ENCODE measurements at regions not wholly inside any gene's neighbourhood (a gene's known extent, or its start where the extent isn't known, plus 50 kb on each side); places are given as distances from the start of the nearest gene placed in this dataset.

DNA sequence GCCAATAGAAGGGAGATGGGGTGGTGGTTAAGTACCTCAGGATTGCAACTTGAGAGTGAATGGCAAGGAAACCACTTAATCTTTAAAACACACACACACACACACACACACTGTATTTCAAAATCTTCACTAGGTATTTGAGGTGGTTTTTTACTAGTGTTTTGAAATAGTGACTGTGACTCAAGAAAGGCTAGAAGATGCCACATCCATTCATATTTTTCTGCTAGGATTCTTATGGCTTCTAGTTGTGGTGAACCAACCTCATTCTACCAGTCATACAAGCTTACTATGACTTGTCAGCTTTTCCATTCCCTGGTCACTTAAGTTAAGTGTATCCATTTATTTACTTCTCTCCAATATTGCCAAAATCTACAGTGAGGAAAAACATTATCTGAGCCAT lies 519.4 kb upstream of the JAG1 start:
- TF ChIP-seq, protein P1, sequence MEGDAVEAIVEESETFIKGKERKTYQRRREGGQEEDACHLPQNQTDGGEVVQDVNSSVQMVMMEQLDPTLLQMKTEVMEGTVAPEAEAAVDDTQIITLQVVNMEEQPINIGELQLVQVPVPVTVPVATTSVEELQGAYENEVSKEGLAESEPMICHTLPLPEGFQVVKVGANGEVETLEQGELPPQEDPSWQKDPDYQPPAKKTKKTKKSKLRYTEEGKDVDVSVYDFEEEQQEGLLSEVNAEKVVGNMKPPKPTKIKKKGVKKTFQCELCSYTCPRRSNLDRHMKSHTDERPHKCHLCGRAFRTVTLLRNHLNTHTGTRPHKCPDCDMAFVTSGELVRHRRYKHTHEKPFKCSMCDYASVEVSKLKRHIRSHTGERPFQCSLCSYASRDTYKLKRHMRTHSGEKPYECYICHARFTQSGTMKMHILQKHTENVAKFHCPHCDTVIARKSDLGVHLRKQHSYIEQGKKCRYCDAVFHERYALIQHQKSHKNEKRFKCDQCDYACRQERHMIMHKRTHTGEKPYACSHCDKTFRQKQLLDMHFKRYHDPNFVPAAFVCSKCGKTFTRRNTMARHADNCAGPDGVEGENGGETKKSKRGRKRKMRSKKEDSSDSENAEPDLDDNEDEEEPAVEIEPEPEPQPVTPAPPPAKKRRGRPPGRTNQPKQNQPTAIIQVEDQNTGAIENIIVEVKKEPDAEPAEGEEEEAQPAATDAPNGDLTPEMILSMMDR (IDR thresholded peaks at IDR 0.05): no peak
- no peak for TF ChIP-seq POLR2A (IDR thresholded peaks at IDR 0.05)
